Parathyroid adenoma (tissue), 2 donors: ENCODE measurements at regions not wholly inside any gene's neighbourhood (a gene's known extent, or its start where the extent isn't known, plus 50 kb on each side); places are given as distances from the start of the nearest gene placed in this dataset.

Source experiments
- H2AFZ ChIP-seq: fragments of 300-600 bp; sonication (generic); one replicate; pipeline ENCODE4 v1.7.0; 2017; ENCODE audit warnings: antibody characterized with exemption, mild to moderate bottlenecking
- H3K27ac ChIP-seq: fragments of 300-600 bp; sonication (generic); one replicate; pipeline ENCODE4 v1.7.0; 2017
- H3K27me3 ChIP-seq: fragments of 300-600 bp; sonication (generic); one replicate; pipeline ENCODE4 v1.7.0; 2017; ENCODE audit warnings: low read length; ENCODE audit not compliant: control insufficient read depth, insufficient read depth
- H3K36me3 ChIP-seq: fragments of 300-600 bp; sonication (generic); one replicate; pipeline ENCODE4 v1.7.0; 2017; ENCODE audit warnings: low read length; ENCODE audit not compliant: control insufficient read depth, insufficient read depth
- H3K4me1 ChIP-seq: fragments of 300-600 bp; sonication (generic); one replicate; pipeline ENCODE4 v1.7.0; 2017; ENCODE audit warnings: control low read depth
- H3K4me2 ChIP-seq: fragments of 300-600 bp; sonication (generic); one replicate; pipeline ENCODE4 v1.7.0; 2017; ENCODE audit warnings: low read length
- H3K4me3 ChIP-seq: fragments of 300-600 bp; sonication (generic); one replicate; pipeline ENCODE4 v1.7.0; 2017; ENCODE audit warnings: low read depth, low read length
- H3K79me2 ChIP-seq: fragments of 300-600 bp; sonication (generic); one replicate; pipeline ENCODE4 v1.7.0; 2017; ENCODE audit warnings: control low read depth
- H3K9ac ChIP-seq: fragments of 300-600 bp; sonication (generic); one replicate; pipeline ENCODE4 v1.7.0; 2017; ENCODE audit warnings: mild to moderate bottlenecking
- H3K9me3 ChIP-seq: fragments of 300-600 bp; sonication (generic); one replicate; pipeline ENCODE4 v1.7.0; 2017; ENCODE audit warnings: low read length; ENCODE audit not compliant: control insufficient read depth
- CTCF ChIP-seq: fragments of 300-600 bp; sonication (generic); IDR thresholded peaks from one replicate; pipeline ENCODE4 v1.7.0; 2017; ENCODE audit warnings: antibody characterized with exemption, mild to moderate bottlenecking
- donor health status: primary hyperparathyroidism.

GRCh38 chr2:234818937-234819336 lies 132.9 kb upstream of the SH3BP4 start:
- H3K4me2 ChIP-seq, result no peak overlapping the region
- no peak overlapping the region for H3K4me3 ChIP-seq
- no peak overlapping the region for H3K9ac ChIP-seq
- no peak overlapping the region for H3K27ac ChIP-seq
- no peak overlapping the region for H2AFZ ChIP-seq
- no peaks in the 10 kb centered on the region for H3K4me1 ChIP-seq
- H3K27me3 ChIP-seq, result no peaks in the 10 kb centered on the region
- H3K79me2 ChIP-seq, result no peaks in the 10 kb centered on the region
- H3K36me3 ChIP-seq, result no peaks in the 10 kb centered on the region
- no peaks in the 10 kb centered on the region for H3K9me3 ChIP-seq
- no peak for TF ChIP-seq CTCF

- Histone ChIP-seq H3K36me3 (no peaks in the 10 kb centered on the region), H3K4me1 (no peaks in the 10 kb centered on the region), H3K4me2 (no peak overlapping the region), H3K27ac (no peak overlapping the region), H3K9me3 (no peaks in the 10 kb centered on the region), H3K79me2 (no peaks in the 10 kb centered on the region), H3K27me3 (no peaks in the 10 kb centered on the region), H3K4me3 (no peak overlapping the region), H2AFZ (no peak overlapping the region), H3K9ac (no peak overlapping the region)
- TF ChIP-seq CTCF, result no peak
Observed at GRCh38 chr2:234816491-234816890, 135.3 kb upstream of the SH3BP4 start.

- H3K9me3 ChIP-seq, result no peaks in the 10 kb centered on the region
- no peak overlapping the region for H3K9ac ChIP-seq
- no peaks in the 10 kb centered on the region for H3K27me3 ChIP-seq
- H2AFZ ChIP-seq, result no peak overlapping the region
- H3K27ac ChIP-seq, result no peak overlapping the region
- H3K4me2 ChIP-seq, result no peak overlapping the region
- H3K4me1 ChIP-seq, result no peaks in the 10 kb centered on the region
- TF ChIP-seq CTCF, result no peak
- no peaks in the 10 kb centered on the region for H3K79me2 ChIP-seq
- no peaks in the 10 kb centered on the region for H3K36me3 ChIP-seq
- H3K4me3 ChIP-seq, result no peak overlapping the region
Observed at GRCh38 chr2:234816056-234816455, 135.8 kb upstream of the SH3BP4 start.

- Histone ChIP-seq H3K27ac (no peak overlapping the region), H3K9ac (no peak overlapping the region), H3K9me3 (no peaks in the 10 kb centered on the region), H3K27me3 (no peaks in the 10 kb centered on the region), H3K4me3 (no peak overlapping the region), H3K36me3 (no peaks in the 10 kb centered on the region), H2AFZ (no peak overlapping the region), H3K4me1 (no peaks in the 10 kb centered on the region), H3K4me2 (no peak overlapping the region), H3K79me2 (no peaks in the 10 kb centered on the region)
- no peak for TF ChIP-seq CTCF
Observed at GRCh38 chr2:234814374-234814773, 137.4 kb upstream of the SH3BP4 start.

- H3K4me1 ChIP-seq, result no peaks in the 10 kb centered on the region
- H3K27me3 ChIP-seq, result no peaks in the 10 kb centered on the region
- no peak for TF ChIP-seq CTCF
Observed at GRCh38 chr2:234812851-234813250, 139.0 kb upstream of the SH3BP4 start.

More at GRCh38 chr2:234812851-234813250, 139.0 kb upstream of the SH3BP4 start:
- no peak overlapping the region for H2AFZ ChIP-seq
- no peaks in the 10 kb centered on the region for H3K79me2 ChIP-seq
- no peak overlapping the region for H3K4me2 ChIP-seq
- no peaks in the 10 kb centered on the region for H3K36me3 ChIP-seq
- H3K4me3 ChIP-seq, result no peak overlapping the region
- H3K9ac ChIP-seq, result no peak overlapping the region
- no peak overlapping the region for H3K27ac ChIP-seq
- no peaks in the 10 kb centered on the region for H3K9me3 ChIP-seq
